OCI-LY7 (cell line): ENCODE measurements at regions not wholly inside any gene's neighbourhood (a gene's known extent, or its start where the extent isn't known, plus 50 kb on each side); places are given as distances from the start of the nearest gene placed in this dataset.

Source experiments
- CTCF ChIP-seq: fragments of 200-600 bp; sonication (generic); conservative IDR thresholded peaks from 2 replicates; pipeline ENCODE4 v1.5.1; 2014; ENCODE audit warnings: mild to moderate bottlenecking, antibody characterized with exemption, low read length, moderate library complexity, mixed read lengths
- EZH2phosphoT487 ChIP-seq: fragments of 200-600 bp; sonication (generic); IDR thresholded peaks from 2 replicates; pipeline ENCODE4 v1.6.1; 2018; ENCODE audit warnings: low read depth, borderline replicate concordance, mild to moderate bottlenecking, mixed run types, antibody characterized with exemption, low read length, moderate library complexity, mixed read lengths

GRCh38 chr4:45331802-45332201, 605.4 kb upstream of the GNPDA2 start:
- TF ChIP-seq CTCF (no peak), EZH2phosphoT487 (no peak)
